Mucosa of gallbladder (tissue), 1 donor: ENCODE measurements at regions not wholly inside any gene's neighbourhood (a gene's known extent, or its start where the extent isn't known, plus 50 kb on each side); places are given as distances from the start of the nearest gene placed in this dataset.
"Not testable (repeated sequence)": the region's sequence is repeated elsewhere in the genome, so short reads cannot be mapped to it uniquely, and the experiment has no call there.

Source experiments
- DNase-seq: peaks from one replicate; pipeline ENCODE4 v3.0.0-alpha.2; 2020; ENCODE audit warnings: low spot score
- donor health status: DM: no; HTN: no; CAD: no.

- no peak for DNase-seq
These were observed 55.2 kb upstream of the SMARCAD1 start for GRCh38 chr4:94152466-94152865.

GRCh38 chr4:94155404-94155803 lies 52.3 kb upstream of the SMARCAD1 start:
- not testable (repeated sequence) for DNase-seq

- DNase-seq, result no peak
These were observed 50.8 kb upstream of the SMARCAD1 start for GRCh38 chr4:94156826-94157225.
